Right renal pelvis (tissue), 4 donors: ENCODE measurements at regions not wholly inside any gene's neighbourhood (a gene's known extent, or its start where the extent isn't known, plus 50 kb on each side); places are given as distances from the start of the nearest gene placed in this dataset.
"Not testable (repeated sequence)": the region's sequence is repeated elsewhere in the genome, so short reads cannot be mapped to it uniquely, and the experiment has no call there.

Source experiments
- DNase-seq, 4 donors: peaks; one replicate each; pipeline ENCODE4 v3.0.0-alpha.2; 2013; ENCODE audit warnings: low read depth in 4 of 4, low spot score in 3 of 4, missing footprints in 1 of 4

DNA sequence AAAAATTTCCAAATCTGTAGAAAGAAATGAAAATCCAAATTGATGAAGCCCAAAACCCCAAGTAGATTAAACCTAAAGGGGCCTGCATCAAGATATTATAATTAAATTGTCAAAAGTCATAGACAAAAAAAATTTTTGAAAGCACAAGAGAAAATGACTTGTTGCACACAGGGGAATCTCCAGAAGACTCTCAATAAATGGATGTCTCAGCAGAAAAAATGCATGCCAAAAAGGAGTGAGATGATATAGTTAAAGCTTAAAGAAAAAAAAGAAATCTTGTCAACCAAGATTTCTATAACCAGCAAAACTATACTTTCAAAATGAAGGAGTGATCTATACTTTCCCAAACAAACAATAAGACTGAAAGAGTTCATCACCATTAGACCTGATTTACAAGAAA is 393.2 kb upstream of the SPAG17 start:
- DNase-seq = no peak

- no peak for DNase-seq
Observed at GRCh38 chr1:118575060-118575459, 390.0 kb upstream of the SPAG17 start.

- no peak for DNase-seq
Observed at GRCh38 chr1:118564961-118565703, 380.1 kb upstream of the SPAG17 start.

DNA sequence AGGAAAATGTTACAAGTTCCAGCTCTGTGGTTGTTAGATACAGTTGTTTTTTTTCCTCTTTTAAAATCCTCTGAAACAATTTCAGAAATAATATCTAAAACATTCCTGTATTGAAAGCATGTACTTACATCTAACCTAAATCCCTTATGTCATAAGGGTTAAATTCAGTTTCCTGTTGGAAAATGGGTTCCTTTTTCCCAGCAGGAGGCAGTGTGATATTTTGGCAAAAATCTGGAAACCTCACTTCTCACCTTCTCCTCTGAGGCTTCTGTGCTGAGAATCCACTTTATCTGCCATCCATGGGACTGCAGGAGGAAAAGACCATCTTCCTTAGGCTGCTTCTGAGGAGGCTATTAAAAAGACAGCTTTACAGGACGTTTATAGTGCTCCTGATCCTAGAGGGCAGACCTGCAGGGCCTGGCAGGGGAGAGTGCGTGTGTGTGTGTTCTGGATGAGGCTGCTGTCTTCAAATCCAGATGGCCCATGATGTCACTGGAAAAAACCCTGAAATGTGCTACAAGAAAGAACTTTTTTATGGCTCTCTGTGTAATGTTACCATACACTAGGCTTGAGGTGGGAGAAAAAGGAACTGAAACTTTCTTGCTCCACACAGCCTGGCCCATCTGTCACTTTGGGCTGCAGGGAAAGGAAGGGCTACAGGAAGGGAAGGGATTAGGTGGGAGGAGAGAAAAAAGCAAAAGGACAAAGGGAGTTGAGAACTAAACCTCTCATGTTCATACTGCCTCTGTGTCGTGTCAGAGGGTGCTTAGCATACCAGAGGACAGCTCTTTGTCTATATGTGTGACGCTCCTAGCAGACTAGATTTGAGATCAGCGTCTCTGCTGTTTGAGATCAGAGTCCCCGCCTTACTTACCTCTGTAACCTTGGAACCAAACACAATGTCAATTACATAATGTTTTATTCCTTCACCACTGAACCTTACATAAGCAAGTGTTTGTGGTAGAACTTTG is 379.2 kb upstream of the SPAG17 start:
- no peak for DNase-seq

- no peak for DNase-seq
Observed at GRCh38 chr1:118558933-118559332, 373.9 kb upstream of the SPAG17 start.

DNA sequence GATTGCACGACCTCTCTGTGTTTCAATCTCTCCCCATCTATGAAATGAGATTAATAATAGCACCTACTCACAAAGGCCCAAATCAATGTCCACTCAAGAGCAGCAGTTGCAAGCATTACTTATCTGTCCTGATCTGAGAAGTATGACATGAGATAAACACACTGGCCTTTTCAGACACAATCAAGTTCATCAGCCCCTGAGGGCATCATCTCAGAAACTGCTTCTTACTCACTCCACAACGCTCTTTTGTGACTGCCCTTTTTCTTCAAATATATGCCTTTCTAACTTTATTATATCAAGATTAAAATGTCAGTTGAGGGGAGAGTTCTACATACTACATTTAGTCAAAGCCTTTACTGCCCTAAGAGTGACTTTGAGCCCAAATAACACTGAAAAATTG is 371.9 kb upstream of the SPAG17 start:
- DNase-seq = no peak

GRCh38 chr1:118555638-118556037 is 370.6 kb upstream of the SPAG17 start:
- DNase-seq = no peak

GRCh38 chr1:118535901-118536300 is 350.9 kb upstream of the SPAG17 start:
- DNase-seq = no peak

- not testable (repeated sequence) for DNase-seq
Observed at GRCh38 chr1:118511922-118512321, 326.9 kb upstream of the SPAG17 start.

DNA sequence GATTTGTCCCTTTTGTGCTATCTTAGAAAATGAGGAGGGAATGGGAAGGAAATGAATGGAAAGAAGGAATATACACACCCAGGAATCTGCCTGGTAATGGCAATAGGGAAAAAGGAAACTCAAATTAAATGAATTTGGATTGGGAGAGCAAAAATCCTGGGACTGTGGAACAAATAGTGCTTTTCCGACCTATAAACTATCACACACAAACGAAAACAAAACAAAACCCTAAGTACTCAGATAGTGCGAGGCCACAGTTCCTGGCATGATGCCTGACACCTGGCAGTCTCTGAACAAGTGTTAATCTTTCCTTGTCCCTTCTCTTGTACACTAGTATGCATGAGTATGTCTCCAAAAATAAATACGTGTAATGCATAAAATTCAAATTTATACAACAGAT is 319.8 kb upstream of the SPAG17 start:
- no peak for DNase-seq

- DNase-seq = no peak
Observed at GRCh38 chr1:118504221-118504644, 319.2 kb upstream of the SPAG17 start.

DNA sequence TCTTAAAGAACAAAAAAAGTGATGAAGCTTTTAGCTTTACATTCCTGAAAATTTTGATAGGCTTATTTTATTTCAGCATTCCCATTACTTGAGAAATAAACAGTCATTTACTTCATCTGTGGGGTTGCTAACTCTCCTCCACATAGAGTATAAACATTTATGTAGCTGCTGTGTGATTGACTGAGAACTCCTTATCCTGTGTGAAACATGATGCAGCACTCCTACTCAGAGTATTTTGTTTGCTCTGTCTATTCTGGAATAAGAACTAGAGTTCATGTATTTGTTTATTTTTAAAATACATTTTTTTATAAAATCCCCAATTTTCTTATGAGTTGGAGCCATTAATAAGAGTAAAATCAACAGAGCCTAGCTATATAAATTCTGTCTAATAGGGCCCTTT is 318.7 kb upstream of the SPAG17 start:
- no peak for DNase-seq

GRCh38 chr1:118494998-118495397 is 310.0 kb upstream of the SPAG17 start:
- no peak for DNase-seq

- no peak for DNase-seq
Observed at GRCh38 chr1:118488787-118489186, 303.8 kb upstream of the SPAG17 start.

GRCh38 chr1:118487932-118488331 is 302.9 kb upstream of the SPAG17 start:
- DNase-seq = no peak

DNA sequence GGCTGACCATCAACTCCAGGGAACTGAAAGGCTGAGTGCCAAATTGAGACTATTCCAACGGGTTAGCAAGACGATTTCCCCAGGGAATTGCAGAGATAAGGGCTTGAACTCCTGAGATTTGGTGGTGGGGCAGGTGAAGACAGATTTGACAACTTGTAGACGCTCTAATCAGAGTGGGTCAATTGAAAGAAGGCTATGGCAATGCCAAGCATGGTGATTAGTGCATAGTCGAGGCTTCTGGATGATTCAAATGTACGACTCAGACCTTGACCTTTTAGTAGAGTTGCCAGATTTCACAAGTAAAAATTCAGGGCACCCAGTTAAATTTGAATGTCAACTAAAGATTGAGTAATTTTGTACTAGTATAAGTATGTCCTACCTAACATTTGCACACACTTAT is 302.1 kb upstream of the SPAG17 start:
- no peak for DNase-seq

DNA sequence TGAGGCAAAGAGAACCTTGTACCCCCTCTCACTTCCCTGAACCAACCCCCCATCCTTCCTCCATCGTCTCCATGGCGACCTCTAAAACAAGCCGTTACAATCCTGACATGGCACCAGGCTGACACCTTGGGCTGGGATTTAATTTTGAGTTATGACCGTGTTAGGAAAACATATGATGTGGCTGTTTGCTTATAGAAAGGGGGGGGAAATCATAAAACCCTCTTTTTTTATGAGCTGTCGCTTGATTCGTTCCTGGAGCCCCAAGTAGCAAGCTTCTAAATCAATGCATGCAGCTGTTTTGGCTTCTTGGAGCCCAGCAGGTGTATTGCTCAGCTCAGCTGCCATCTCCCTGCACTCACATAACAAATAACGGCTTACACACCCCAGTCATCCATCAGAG is 301.2 kb upstream of the SPAG17 start:
- DNase-seq = no peak

GRCh38 chr1:118485757-118486156 is 300.7 kb upstream of the SPAG17 start:
- no peak for DNase-seq

GRCh38 chr1:118484893-118485292 is 299.9 kb upstream of the SPAG17 start:
- DNase-seq = no peak

- no peak for DNase-seq
Observed at GRCh38 chr1:118483245-118484006, 298.4 kb upstream of the SPAG17 start.

- no peak for DNase-seq
Observed at GRCh38 chr1:118481126-118481525, 296.1 kb upstream of the SPAG17 start.
